Adrenal gland (tissue), 9 donors: ENCODE measurements at regions not wholly inside any gene's neighbourhood (a gene's known extent, or its start where the extent isn't known, plus 50 kb on each side); places are given as distances from the start of the nearest gene placed in this dataset.

Experiments used
- DNase-seq, 7 donors: peaks; one replicate each; pipeline ENCODE4 v3.0.0-alpha.2; 2019 to 2020
- H3K27ac ChIP-seq, 5 donors: fragments of 200-600 bp; sonication (generic) in 4 of 5; 1 replicate in 3 of 5; 2 replicates in 2 of 5; pipeline versions ENCODE4 v1.5.1 to v1.8.0; 2016 to 2020; ENCODE audit warnings: mild to moderate bottlenecking in 1 of 5
- H3K27me3 ChIP-seq: fragments of 200-600 bp; 2 replicates; pipeline ENCODE4 v1.8.0; 2021
- H3K36me3 ChIP-seq, 2 donors: fragments of 200-600 bp; replicated peaks in 1 of 2; 1 replicate in 1 of 2; 2 replicates in 1 of 2; pipeline versions ENCODE4 v1.5.1 to v1.8.0; 2018 to 2022
- H3K4me1 ChIP-seq, 2 donors: fragments of 200-600 bp; replicated peaks in 1 of 2; 1 replicate in 1 of 2; 2 replicates in 1 of 2; pipeline versions ENCODE4 v1.5.1 to v1.8.0; 2018 to 2021
- H3K4me3 ChIP-seq, 4 donors: fragments of 200-600 bp; sonication (generic) in 3 of 4; one replicate each; pipeline ENCODE4 v1.5.1; 2016 to 2018
- H3K9me3 ChIP-seq, 3 donors: fragments of 200-600 bp; sonication (generic) in 1 of 3; replicated peaks in 1 of 3; 1 replicate in 2 of 3; 2 replicates in 1 of 3; pipeline versions ENCODE4 v1.5.1 to v1.8.0; 2016 to 2021
- CTCF ChIP-seq, 6 experiments: fragments of 450-650 bp in 4 of 6; fragments of 200-600 bp in 2 of 6; sonication (generic) in 1 of 6; IDR thresholded peaks; 1 replicate in 5 of 6; 2 replicates in 1 of 6; pipeline versions ENCODE4 v1.5.1 to v1.8.0; 2016 to 2021; ENCODE audit warnings: antibody characterized with exemption in 6 of 6, mild to moderate bottlenecking in 2 of 6, moderate library complexity in 1 of 6
- POLR2A ChIP-seq, 2 donors: fragments of 450-650 bp; IDR thresholded peaks; one replicate each; pipeline ENCODE4 v1.6.1; 2017; ENCODE audit warnings: antibody characterized with exemption in 2 of 2, mild to moderate bottlenecking in 2 of 2, moderate library complexity in 1 of 2
- WGBS, 4 donors: extraction: QIAGEN DNeasy Blood & Tissue Kit in 2 of 4; methylation state at CpG; one replicate each; pipeline versions ENCODE4 v1.1.5 to v1.1.7; 2013 to 2017; 5-methylcytosine and 5-hydroxymethylcytosine counted together
- intact Hi-C, 2 donors: fragments of 100-400 bp; cut with DNase I; formaldehyde crosslinking; loops; one replicate each; pipeline versions ENCODE4 v1.14.1 to v1.15.0; 2022 to 2023
- donor health status: healthy with polysubstance abuse.
- donor health status: Bipolar disorder and iron deficiency.
- donor health status: DM: yes; HTN: yes; CAD: no.
- donor health status: DM: no; HTN: no; CAD: no.
- donor health status: DM: no; HTN: no; CAD: no.

GRCh38 chr5:155540000-155540595 is 526.5 kb downstream of the KIF4B start:
- intact Hi-C loops: no loop called here
- no peaks in the 10 kb centered on the region for H3K4me1 ChIP-seq
- no peak overlapping the region for H3K27ac ChIP-seq
- no peak for TF ChIP-seq CTCF (IDR thresholded peaks at IDR 0.05)
- TF ChIP-seq POLR2A (IDR thresholded peaks at IDR 0.05): no peak
- WGBS, 4 donors: 22 to 26% (median 24%) methylated on average over 2 of the region's 2 CpGs
- DNase-seq: no peak
- H3K9me3 ChIP-seq: no peaks in the 10 kb centered on the region
- H3K27me3 ChIP-seq: no peaks in the 10 kb centered on the region
- H3K4me3 ChIP-seq: no peak overlapping the region
- no peaks in the 10 kb centered on the region for H3K36me3 ChIP-seq

- no peak overlapping the region for H3K27ac ChIP-seq
- no peak overlapping the region for H3K4me3 ChIP-seq
- no peaks in the 10 kb centered on the region for H3K4me1 ChIP-seq
- intact Hi-C loops: no loop called here
- TF ChIP-seq POLR2A (IDR thresholded peaks at IDR 0.05): no peak
- TF ChIP-seq CTCF (IDR thresholded peaks at IDR 0.05): no peak
- H3K36me3 ChIP-seq: no peaks in the 10 kb centered on the region
- no peaks in the 10 kb centered on the region for H3K27me3 ChIP-seq
- H3K9me3 ChIP-seq: no peaks in the 10 kb centered on the region
- no peak for DNase-seq
Observed at GRCh38 chr5:155546075-155546474, 532.5 kb downstream of the KIF4B start.

- TF ChIP-seq POLR2A (IDR thresholded peaks at IDR 0.05): no peak
- TF ChIP-seq CTCF (IDR thresholded peaks at IDR 0.05): no peak
- Histone ChIP-seq H3K27me3 (no peaks in the 10 kb centered on the region), H3K4me3 (no peak overlapping the region), H3K9me3 (no peaks in the 10 kb centered on the region), H3K27ac (no peak overlapping the region), H3K4me1 (no peaks in the 10 kb centered on the region), H3K36me3 (no peaks in the 10 kb centered on the region)
- intact Hi-C loops: no loop called here
- DNase-seq: no peak
- 61 to 75% (median 67%) methylated on average over 3 of the region's 3 CpGs for WGBS, 4 donors
Observed at GRCh38 chr5:155554500-155554899, 540.9 kb downstream of the KIF4B start.

GRCh38 chr5:155556222-155556621 is 542.7 kb downstream of the KIF4B start:
- no peak for DNase-seq
- no peaks in the 10 kb centered on the region for H3K9me3 ChIP-seq
- H3K36me3 ChIP-seq: no peaks in the 10 kb centered on the region
- intact Hi-C loops: no loop called here
- H3K27ac ChIP-seq: no peak overlapping the region
- TF ChIP-seq CTCF (IDR thresholded peaks at IDR 0.05): no peak
- no peak for TF ChIP-seq POLR2A (IDR thresholded peaks at IDR 0.05)
- no peak overlapping the region for H3K4me3 ChIP-seq
- H3K27me3 ChIP-seq: no peaks in the 10 kb centered on the region
- no peaks in the 10 kb centered on the region for H3K4me1 ChIP-seq
- 63 to 78% (median 73%) methylated on average over 1 of the region's 1 CpG for WGBS, 4 donors
